SK-N-SH (cell line): ENCODE measurements at regions not wholly inside any gene's neighbourhood (a gene's known extent, or its start where the extent isn't known, plus 50 kb on each side); places are given as distances from the start of the nearest gene placed in this dataset.

Source experiments
- CTCF ChIP-seq: fragments of 200-600 bp; sonication (generic); IDR thresholded peaks from 2 replicates; pipeline ENCODE4 v1.6.1; 2017; ENCODE audit warnings: antibody characterized with exemption, mild to moderate bottlenecking, moderate library complexity
- JUND ChIP-seq: IDR thresholded peaks from 2 replicates; pipeline ENCODE4 v1.4.0; 2012
- RAD21 ChIP-seq: IDR thresholded peaks from 2 replicates; pipeline ENCODE4 v1.6.1; 2012; ENCODE audit warnings: mild to moderate bottlenecking, low read length
- RFX5 ChIP-seq: IDR thresholded peaks from 2 replicates; pipeline ENCODE4 v1.6.1; 2012; ENCODE audit warnings: mild to moderate bottlenecking, improper control_type of control experiment, low read length
- YY1 ChIP-seq: IDR thresholded peaks from 2 replicates; pipeline ENCODE4 v1.4.0; 2012; ENCODE audit warnings: low read depth, mild to moderate bottlenecking

GRCh38 chr7:52825611-52826010 lies 209.8 kb upstream of the POM121L12 start:
- TF ChIP-seq YY1 (no peak), RAD21 (no peak), JUND (no peak), RFX5 (no peak), CTCF (no peak)
